RWPE2 (cell line): ENCODE measurements at regions not wholly inside any gene's neighbourhood (a gene's known extent, or its start where the extent isn't known, plus 50 kb on each side); places are given as distances from the start of the nearest gene placed in this dataset.
A peak's percentile ranks its signal among the peaks of the same experiment; 100 is the strongest.

Experiments used
- ATAC-seq: fragments of 200-7000 bp; cut with Tn5 transposase; 3 replicates; pipeline ENCODE4 v1.9.1; 2021; ENCODE audit warnings: low read depth
- DNase-seq: peaks from one replicate; pipeline ENCODE4 v3.0.0-alpha.2; 2020; ENCODE audit warnings: low spot score
- H3K27ac ChIP-seq: fragments of 450-650 bp; 2 replicates; pipeline ENCODE4 v1.5.1; 2017; ENCODE audit warnings: mild to moderate bottlenecking; ENCODE audit not compliant: poor library complexity, severe bottlenecking
- H3K27me3 ChIP-seq: fragments of 250-450 bp; sonication (Bioruptor Pico); 2 replicates; pipeline ENCODE4 v1.5.1; 2021; ENCODE audit warnings: mild to moderate bottlenecking, moderate library complexity; ENCODE audit not compliant: insufficient read depth, poor library complexity, severe bottlenecking
- H3K36me3 ChIP-seq: fragments of 250-450 bp; sonication (Bioruptor Pico); 2 replicates; pipeline ENCODE4 v1.5.1; 2020; ENCODE audit warnings: low read depth, mild to moderate bottlenecking, moderate library complexity
- H3K4me1 ChIP-seq: fragments of 250-450 bp; sonication (Bioruptor Pico); 2 replicates; pipeline ENCODE4 v1.5.1; 2021; ENCODE audit warnings: mild to moderate bottlenecking, moderate library complexity; ENCODE audit not compliant: insufficient read depth, poor library complexity, severe bottlenecking
- H3K4me3 ChIP-seq: fragments of 250-450 bp; sonication (Bioruptor Pico); 2 replicates; pipeline ENCODE4 v1.5.1; 2021; ENCODE audit warnings: mild to moderate bottlenecking, moderate library complexity; ENCODE audit not compliant: severe bottlenecking
- H3K9me3 ChIP-seq: fragments of 250-450 bp; sonication (Bioruptor Pico); 2 replicates; pipeline ENCODE4 v1.5.1; 2021; ENCODE audit warnings: mild to moderate bottlenecking, moderate library complexity; ENCODE audit not compliant: severe bottlenecking
- TF ChIP-seq, protein P1 (sequence below): fragments of 450-650 bp; IDR thresholded peaks from one replicate; pipeline ENCODE4 v1.5.1; 2017; ENCODE audit warnings: mild to moderate bottlenecking, moderate library complexity; ENCODE audit not compliant: poor library complexity, severe bottlenecking

DNA sequence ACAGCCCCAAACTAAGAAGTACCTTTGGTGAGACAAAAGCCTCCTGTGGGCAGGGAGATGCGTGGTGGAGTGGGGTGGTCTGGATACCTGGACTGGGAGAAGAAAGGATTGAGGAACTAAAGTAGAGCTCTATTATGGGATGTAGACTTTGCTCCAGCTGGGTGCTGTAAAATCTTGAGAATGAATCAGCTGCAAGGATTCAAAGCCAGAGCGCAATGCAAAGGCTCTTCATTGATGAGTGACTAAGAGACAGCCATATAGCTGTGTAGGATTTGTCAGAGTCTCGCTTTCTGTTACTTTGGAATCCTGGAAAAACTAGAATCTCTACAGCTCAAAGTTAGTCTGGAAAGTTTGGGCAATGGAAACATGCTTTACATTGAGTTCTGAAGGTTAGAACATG, 159.9 kb downstream of the TAF11L14 start:
- Histone ChIP-seq H3K4me3 (no peak overlapping the region), H3K9me3 (no peaks in the 10 kb centered on the region), H3K4me1 (peaks cover 16% of the 10 kb centered on the region), H3K36me3 (no peaks in the 10 kb centered on the region), H3K27ac (no peak overlapping the region), H3K27me3 (no peaks in the 10 kb centered on the region)
- no peak for ATAC-seq
- no peak for DNase-seq
- TF ChIP-seq, protein P1, sequence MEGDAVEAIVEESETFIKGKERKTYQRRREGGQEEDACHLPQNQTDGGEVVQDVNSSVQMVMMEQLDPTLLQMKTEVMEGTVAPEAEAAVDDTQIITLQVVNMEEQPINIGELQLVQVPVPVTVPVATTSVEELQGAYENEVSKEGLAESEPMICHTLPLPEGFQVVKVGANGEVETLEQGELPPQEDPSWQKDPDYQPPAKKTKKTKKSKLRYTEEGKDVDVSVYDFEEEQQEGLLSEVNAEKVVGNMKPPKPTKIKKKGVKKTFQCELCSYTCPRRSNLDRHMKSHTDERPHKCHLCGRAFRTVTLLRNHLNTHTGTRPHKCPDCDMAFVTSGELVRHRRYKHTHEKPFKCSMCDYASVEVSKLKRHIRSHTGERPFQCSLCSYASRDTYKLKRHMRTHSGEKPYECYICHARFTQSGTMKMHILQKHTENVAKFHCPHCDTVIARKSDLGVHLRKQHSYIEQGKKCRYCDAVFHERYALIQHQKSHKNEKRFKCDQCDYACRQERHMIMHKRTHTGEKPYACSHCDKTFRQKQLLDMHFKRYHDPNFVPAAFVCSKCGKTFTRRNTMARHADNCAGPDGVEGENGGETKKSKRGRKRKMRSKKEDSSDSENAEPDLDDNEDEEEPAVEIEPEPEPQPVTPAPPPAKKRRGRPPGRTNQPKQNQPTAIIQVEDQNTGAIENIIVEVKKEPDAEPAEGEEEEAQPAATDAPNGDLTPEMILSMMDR = no peak

DNA sequence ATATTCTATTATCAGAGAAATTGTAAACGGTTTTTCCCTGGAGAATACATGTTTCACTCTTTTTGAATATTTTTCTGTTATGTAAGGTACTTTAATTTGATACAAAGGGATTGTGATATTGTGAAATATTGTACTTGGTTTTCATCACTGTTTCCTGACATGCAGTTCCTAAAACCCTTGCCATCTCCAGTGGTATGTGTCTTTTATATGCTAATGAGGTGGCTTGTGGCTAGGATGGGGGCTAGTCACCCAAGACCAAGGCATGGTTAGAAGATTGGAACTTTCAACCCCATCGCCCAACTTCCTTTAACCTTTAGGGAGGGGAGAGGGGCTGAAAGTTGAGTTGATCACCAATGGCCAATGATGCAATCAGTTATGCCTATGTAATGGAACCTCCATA, 160.6 kb downstream of the TAF11L14 start:
- no peaks in the 10 kb centered on the region for H3K36me3 ChIP-seq
- H3K4me3 ChIP-seq = no peak overlapping the region
- peaks cover 16% of the 10 kb centered on the region for H3K4me1 ChIP-seq
- no peaks in the 10 kb centered on the region for H3K9me3 ChIP-seq
- ATAC-seq (no peak), DNase-seq (no peak)
- H3K27ac ChIP-seq = no peak overlapping the region
- H3K27me3 ChIP-seq = no peaks in the 10 kb centered on the region
- TF ChIP-seq, protein P1 = no peak

DNA sequence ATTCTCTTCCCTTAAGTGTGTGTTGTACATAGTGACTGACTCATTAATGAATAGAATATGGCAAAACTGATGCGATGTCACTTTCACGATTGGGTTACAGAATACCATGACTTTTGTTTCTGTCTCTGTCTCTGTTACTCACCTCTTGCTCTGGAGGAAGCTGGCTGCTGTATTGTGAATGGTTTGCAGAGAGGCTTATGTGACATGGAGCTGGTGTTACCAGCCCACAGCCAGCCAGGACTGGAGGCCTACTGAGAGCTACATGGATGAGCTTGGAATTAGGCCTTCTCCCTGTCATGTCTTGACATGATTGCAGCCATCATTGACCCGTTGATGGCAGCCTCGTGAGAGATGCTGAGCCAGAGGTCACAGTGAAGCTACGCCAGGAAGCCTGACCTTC, 161.9 kb downstream of the TAF11L14 start:
- Histone ChIP-seq H3K9me3 (no peaks in the 10 kb centered on the region), H3K4me1 (peaks cover 16% of the 10 kb centered on the region), H3K27ac (no peak overlapping the region), H3K27me3 (no peaks in the 10 kb centered on the region), H3K4me3 (no peak overlapping the region), H3K36me3 (no peaks in the 10 kb centered on the region)
- DNase-seq = no peak
- TF ChIP-seq, protein P1 = no peak
- ATAC-seq = peak; percentile 16; the same call in 1 of the 3 replicates

- H3K4me1 ChIP-seq = peaks cover 16% of the 10 kb centered on the region
- ATAC-seq = peak; percentile 86
- H3K27me3 ChIP-seq = no peaks in the 10 kb centered on the region
- H3K36me3 ChIP-seq = no peaks in the 10 kb centered on the region
- TF ChIP-seq, protein P1 = no peak
- no peak overlapping the region for H3K4me3 ChIP-seq
- no peak overlapping the region for H3K27ac ChIP-seq
- no peaks in the 10 kb centered on the region for H3K9me3 ChIP-seq
- DNase-seq = no peak
Observed at GRCh38 chr5:17796757-17797396, 162.6 kb downstream of the TAF11L14 start.

DNA sequence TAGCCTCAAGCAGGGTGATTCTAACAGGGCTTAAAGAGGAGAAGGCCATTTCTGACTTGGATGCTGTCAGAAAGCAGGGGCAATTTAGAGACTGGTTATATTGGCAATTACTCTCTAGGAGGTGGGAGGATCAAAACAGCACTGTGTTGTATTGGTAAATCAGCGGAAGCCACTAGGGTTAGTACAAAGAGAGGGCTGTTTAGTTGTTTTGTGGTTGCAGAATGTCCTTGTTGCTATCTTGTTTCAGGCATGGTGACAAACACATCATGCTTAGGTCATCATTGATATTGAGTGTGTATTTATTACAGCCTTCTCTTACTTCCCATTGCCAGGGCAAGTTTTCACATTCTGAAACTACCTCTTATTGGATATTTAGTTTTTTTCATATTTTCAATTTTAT, 165.3 kb downstream of the TAF11L14 start:
- TF ChIP-seq, protein P1 = no peak
- DNase-seq = no peak
- no peaks in the 10 kb centered on the region for H3K27me3 ChIP-seq
- peaks cover 25% of the 10 kb centered on the region for H3K4me1 ChIP-seq
- no peaks in the 10 kb centered on the region for H3K9me3 ChIP-seq
- ATAC-seq = no peak
- no peak overlapping the region for H3K4me3 ChIP-seq
- H3K36me3 ChIP-seq = no peaks in the 10 kb centered on the region
- no peak overlapping the region for H3K27ac ChIP-seq
